ENCODE measurements at regions not wholly inside any gene's neighbourhood (a gene's known extent, or its start where the extent isn't known, plus 50 kb on each side); places are given as distances from the start of the nearest gene placed in this dataset.

DNA sequence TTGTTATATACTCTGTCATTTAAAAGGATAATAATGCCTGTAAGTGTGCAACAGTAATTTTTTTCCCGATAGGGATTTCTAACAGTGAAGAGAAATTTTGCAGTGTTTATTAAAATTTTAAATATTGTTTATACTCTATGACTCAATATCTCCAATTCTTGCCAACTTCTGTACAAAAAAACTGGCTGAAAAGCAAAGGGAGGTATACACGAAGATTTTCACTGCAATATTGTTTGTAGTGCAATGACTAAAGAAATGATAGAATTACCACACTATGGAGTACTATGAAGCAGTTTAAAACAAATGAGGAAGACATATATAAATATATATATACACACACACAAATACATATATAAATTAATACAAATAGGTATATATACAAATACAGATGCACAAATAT lies 187.9 kb upstream of the IL15 start:
- TF ChIP-seq ELF4 (IDR thresholded peaks at IDR 0.05) (no peak), SP1 (IDR thresholded peaks at IDR 0.05) (no peak), L3MBTL2 (conservative IDR thresholded peaks at IDR 0.05) (no peak), TARDBP (IDR thresholded peaks at IDR 0.05) (no peak), CTBP1 (IDR thresholded peaks at IDR 0.05; ENCODE audit: borderline replicate concordance) (no peak), FOXM1 (IDR thresholded peaks at IDR 0.05; ENCODE audit: borderline replicate concordance) (no peak), FOXK2 (IDR thresholded peaks at IDR 0.05) (no peak), LEF1 (IDR thresholded peaks at IDR 0.05; ENCODE audit: borderline replicate concordance) (no peak), ZNF384 (IDR thresholded peaks at IDR 0.05) (no peak), NFRKB (IDR thresholded peaks at IDR 0.05) (no peak), FOXA1 (IDR thresholded peaks at IDR 0.05) (no peak), SUZ12 (IDR thresholded peaks at IDR 0.05) (no peak), HDGF (IDR thresholded peaks at IDR 0.05; ENCODE audit: borderline replicate concordance) (no peak), BHLHE40 (IDR thresholded peaks at IDR 0.05; ENCODE audit: borderline replicate concordance) (no peak)
- TF ChIP-seq, protein P1, sequence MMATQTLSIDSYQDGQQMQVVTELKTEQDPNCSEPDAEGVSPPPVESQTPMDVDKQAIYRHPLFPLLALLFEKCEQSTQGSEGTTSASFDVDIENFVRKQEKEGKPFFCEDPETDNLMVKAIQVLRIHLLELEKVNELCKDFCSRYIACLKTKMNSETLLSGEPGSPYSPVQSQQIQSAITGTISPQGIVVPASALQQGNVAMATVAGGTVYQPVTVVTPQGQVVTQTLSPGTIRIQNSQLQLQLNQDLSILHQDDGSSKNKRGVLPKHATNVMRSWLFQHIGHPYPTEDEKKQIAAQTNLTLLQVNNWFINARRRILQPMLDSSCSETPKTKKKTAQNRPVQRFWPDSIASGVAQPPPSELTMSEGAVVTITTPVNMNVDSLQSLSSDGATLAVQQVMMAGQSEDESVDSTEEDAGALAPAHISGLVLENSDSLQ (IDR thresholded peaks at IDR 0.05) = no peak
- ChIA-PET POLR2A (no interaction called here), CTCF (no interaction called here)
- DNase-seq (ENCODE audit: extremely low spot score) = no peak

DNA sequence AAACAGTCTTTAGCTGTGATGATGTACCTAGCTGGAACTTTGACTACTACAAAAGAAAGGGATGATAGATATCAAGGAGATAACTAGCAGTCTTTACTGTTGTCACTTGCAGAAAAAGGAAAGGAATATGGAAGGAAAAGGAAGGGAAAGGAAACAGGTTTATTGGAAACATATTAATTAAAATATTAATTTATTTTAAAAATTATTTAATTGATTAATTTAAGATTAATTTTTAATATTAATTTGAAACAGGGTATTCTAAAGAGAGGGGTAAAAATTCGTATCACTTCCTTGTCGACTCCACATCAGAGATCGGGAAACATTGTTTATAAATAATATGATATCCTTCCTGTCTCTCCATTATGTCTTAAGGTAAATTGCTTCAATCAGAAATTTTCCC lies 186.5 kb upstream of the IL15 start:
- ChIA-PET CTCF (no interaction called here), POLR2A (no interaction called here)
- TF ChIP-seq NFRKB (IDR thresholded peaks at IDR 0.05) = no peak
- TF ChIP-seq TARDBP (IDR thresholded peaks at IDR 0.05) = no peak
- TF ChIP-seq, protein P1 (IDR thresholded peaks at IDR 0.05) = no peak
- TF ChIP-seq SP1 (IDR thresholded peaks at IDR 0.05) = no peak
- no peak for TF ChIP-seq HDGF (IDR thresholded peaks at IDR 0.05; ENCODE audit: borderline replicate concordance)
- DNase-seq (ENCODE audit: extremely low spot score) = no peak

DNA sequence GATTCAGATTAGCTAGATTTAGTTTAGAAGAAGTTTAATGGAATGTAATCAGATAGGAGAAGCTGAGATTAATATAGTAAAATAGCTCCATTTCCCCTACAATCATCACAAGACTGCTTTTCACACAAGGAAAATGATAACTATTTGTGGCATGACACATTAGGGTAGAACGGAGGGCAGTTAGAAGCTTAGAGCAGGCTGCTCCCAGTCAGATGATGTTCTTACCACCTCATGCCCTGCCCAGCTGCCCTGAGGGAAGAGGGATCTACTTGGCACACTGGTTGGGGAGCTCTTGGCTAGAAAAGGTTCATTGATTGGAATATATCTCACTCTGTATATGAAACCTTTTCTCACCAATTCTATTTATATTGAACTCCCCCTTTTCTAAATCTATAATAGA lies 180.7 kb upstream of the IL15 start:
- TF ChIP-seq FOXK2 (IDR thresholded peaks at IDR 0.05) (no peak), SUZ12 (IDR thresholded peaks at IDR 0.05) (no peak), FOXM1 (IDR thresholded peaks at IDR 0.05; ENCODE audit: borderline replicate concordance) (no peak), NFRKB (IDR thresholded peaks at IDR 0.05) (no peak), ELF4 (IDR thresholded peaks at IDR 0.05) (no peak), HDGF (IDR thresholded peaks at IDR 0.05; ENCODE audit: borderline replicate concordance) (no peak), CTBP1 (IDR thresholded peaks at IDR 0.05; ENCODE audit: borderline replicate concordance) (no peak), LEF1 (IDR thresholded peaks at IDR 0.05; ENCODE audit: borderline replicate concordance) (no peak), ZNF384 (IDR thresholded peaks at IDR 0.05) (no peak), BHLHE40 (IDR thresholded peaks at IDR 0.05; ENCODE audit: borderline replicate concordance) (no peak), TARDBP (IDR thresholded peaks at IDR 0.05) (no peak), L3MBTL2 (conservative IDR thresholded peaks at IDR 0.05) (no peak), FOXA1 (IDR thresholded peaks at IDR 0.05) (no peak)
- TF ChIP-seq, protein P1 (IDR thresholded peaks at IDR 0.05) = no peak
- CTCF ChIA-PET = no interaction called here
- POLR2A ChIA-PET = no interaction called here
- no peak for DNase-seq (ENCODE audit: extremely low spot score)

DNA sequence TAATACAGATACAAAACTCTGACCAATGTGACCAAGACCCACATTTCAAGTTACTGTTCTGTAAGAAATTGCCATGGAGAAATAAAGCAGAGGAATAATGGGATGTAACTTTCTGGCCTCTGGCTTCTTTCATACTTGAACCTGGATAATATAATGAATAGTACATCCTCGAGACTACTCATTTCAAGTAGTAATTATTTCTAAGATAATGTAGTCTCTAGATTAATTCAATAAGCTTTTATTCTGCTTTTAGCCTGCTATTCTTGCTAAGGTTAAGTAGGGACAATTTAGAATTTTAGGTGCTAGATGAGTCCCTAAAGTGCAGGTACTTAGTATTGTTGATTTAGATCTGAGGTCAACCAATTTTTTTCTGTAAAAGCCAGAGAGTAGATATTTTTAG lies 178.7 kb upstream of the IL15 start:
- CTCF ChIA-PET = no interaction called here

DNA sequence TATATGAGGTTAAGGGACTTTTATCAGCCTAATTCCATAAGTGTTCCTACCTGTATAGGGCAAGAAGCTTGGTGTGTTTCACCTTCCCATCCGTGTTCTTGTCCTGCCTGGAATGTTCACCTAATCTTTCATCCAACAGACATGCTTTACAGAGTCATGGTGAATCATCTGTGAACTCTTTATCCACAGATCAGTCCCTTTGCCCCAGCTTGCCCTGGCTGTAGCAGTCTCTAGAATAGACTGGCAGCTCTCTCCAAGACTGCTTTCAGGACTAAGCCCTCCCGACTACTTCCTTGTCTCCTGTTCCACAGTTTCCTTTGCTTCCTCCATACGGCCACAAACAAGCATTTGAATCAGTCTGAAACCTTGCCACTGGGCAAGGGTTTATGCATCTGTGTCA lies 177.9 kb upstream of the IL15 start:
- ChIA-PET CTCF (no interaction called here), POLR2A (interaction anchor here (0.6 kb wide), 1 partner anchor 136 kb away, joined by 3 read pairs; no protein-coding TSS in a partner anchor)
- TF ChIP-seq HDGF (IDR thresholded peaks at IDR 0.05; ENCODE audit: borderline replicate concordance) = no peak
- no peak for TF ChIP-seq FOXM1 (IDR thresholded peaks at IDR 0.05; ENCODE audit: borderline replicate concordance)
- TF ChIP-seq L3MBTL2 (conservative IDR thresholded peaks at IDR 0.05) = no peak
- TF ChIP-seq, protein P1 (IDR thresholded peaks at IDR 0.05) = no peak
- TF ChIP-seq SP1 (IDR thresholded peaks at IDR 0.05) = no peak
- no peak for TF ChIP-seq FOXA1 (IDR thresholded peaks at IDR 0.05)
- no peak for TF ChIP-seq FOXK2 (IDR thresholded peaks at IDR 0.05)
- TF ChIP-seq ARNT (IDR thresholded peaks at IDR 0.05) = no peak
- TF ChIP-seq SUZ12 (IDR thresholded peaks at IDR 0.05) = no peak
- no peak for TF ChIP-seq ELF4 (IDR thresholded peaks at IDR 0.05)
- TF ChIP-seq LEF1 (IDR thresholded peaks at IDR 0.05; ENCODE audit: borderline replicate concordance) = no peak
- no peak for TF ChIP-seq CTBP1 (IDR thresholded peaks at IDR 0.05; ENCODE audit: borderline replicate concordance)
- no peak for TF ChIP-seq BHLHE40 (IDR thresholded peaks at IDR 0.05; ENCODE audit: borderline replicate concordance)
- TF ChIP-seq TARDBP (IDR thresholded peaks at IDR 0.05) = no peak
- TF ChIP-seq NFRKB (IDR thresholded peaks at IDR 0.05) = no peak
- no peak for TF ChIP-seq ZNF384 (IDR thresholded peaks at IDR 0.05)
- DNase-seq (ENCODE audit: extremely low spot score) = no peak

More for the DNA sequence above, 178.7 kb upstream of the IL15 start:
- TF ChIP-seq FOXA1 (IDR thresholded peaks at IDR 0.05) = no peak
- no peak for TF ChIP-seq L3MBTL2 (conservative IDR thresholded peaks at IDR 0.05)
- no peak for TF ChIP-seq SUZ12 (IDR thresholded peaks at IDR 0.05)
- no peak for TF ChIP-seq FOXM1 (IDR thresholded peaks at IDR 0.05; ENCODE audit: borderline replicate concordance)
- no peak for TF ChIP-seq CTBP1 (IDR thresholded peaks at IDR 0.05; ENCODE audit: borderline replicate concordance)
- no peak for TF ChIP-seq NFRKB (IDR thresholded peaks at IDR 0.05)
- no peak for TF ChIP-seq HDGF (IDR thresholded peaks at IDR 0.05; ENCODE audit: borderline replicate concordance)
- TF ChIP-seq FOXK2 (IDR thresholded peaks at IDR 0.05) = no peak
- no peak for TF ChIP-seq LEF1 (IDR thresholded peaks at IDR 0.05; ENCODE audit: borderline replicate concordance)
- no peak for TF ChIP-seq ZNF384 (IDR thresholded peaks at IDR 0.05)
- no peak for TF ChIP-seq ELF4 (IDR thresholded peaks at IDR 0.05)
- TF ChIP-seq, protein P1 (IDR thresholded peaks at IDR 0.05) = no peak
- no peak for TF ChIP-seq BHLHE40 (IDR thresholded peaks at IDR 0.05; ENCODE audit: borderline replicate concordance)
- no peak for TF ChIP-seq SP1 (IDR thresholded peaks at IDR 0.05)
- TF ChIP-seq TARDBP (IDR thresholded peaks at IDR 0.05) = no peak
- POLR2A ChIA-PET = no interaction called here
- no peak for DNase-seq (ENCODE audit: extremely low spot score)

Data from HEK293T (cell line).